ENCODE measurements at regions not wholly inside any gene's neighbourhood (a gene's known extent, or its start where the extent isn't known, plus 50 kb on each side); places are given as distances from the start of the nearest gene placed in this dataset.

DNA sequence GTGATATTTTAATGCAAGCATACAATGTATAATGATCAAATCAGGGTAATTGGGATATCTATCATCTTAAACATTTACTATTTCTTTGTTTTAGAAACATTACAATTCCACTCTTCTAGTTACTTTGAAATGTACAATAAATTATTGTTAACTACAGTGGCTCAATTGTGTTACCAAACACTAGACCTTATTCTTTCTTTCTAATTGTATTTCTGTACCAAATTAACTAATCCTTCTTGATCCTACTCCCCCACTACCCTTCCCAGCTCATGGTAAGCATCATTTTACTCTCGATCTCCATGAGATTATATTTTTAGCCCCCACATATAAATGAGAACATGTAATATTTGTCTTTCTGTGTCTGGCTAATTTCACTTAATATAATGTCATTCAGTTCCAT lies 95.0 kb upstream of the MROH9 start:
- FAIRE-seq, result no peak

DNA sequence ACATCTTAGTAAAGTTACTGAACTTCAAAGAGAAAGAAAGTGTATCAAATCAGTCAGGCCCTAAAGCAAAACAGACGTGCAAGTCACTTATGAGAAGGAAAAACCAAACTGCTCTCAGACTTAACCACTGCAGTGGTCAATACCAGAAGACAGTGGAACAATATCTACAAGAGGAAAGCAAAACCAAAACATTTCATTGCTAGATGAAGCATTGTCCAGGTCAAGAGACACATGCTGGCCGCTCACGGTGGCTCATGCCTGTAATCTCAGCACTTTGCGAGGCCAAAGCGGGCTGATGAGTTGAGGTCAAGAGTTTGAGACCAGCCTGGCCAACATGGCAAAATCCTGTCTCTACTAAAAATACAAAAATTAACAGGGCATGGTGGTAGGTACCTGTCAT lies 82.0 kb upstream of the MROH9 start:
- no peaks in the 10 kb centered on the region for H3K4me1 ChIP-seq (ENCODE audit: control insufficient read depth in 2 of 3, insufficient read depth in 2 of 3, low read depth in 1 of 3, low read length in 3 of 3)
- H3K36me3 ChIP-seq (ENCODE audit: control insufficient read depth in 2 of 3, insufficient read depth in 3 of 3, low read length in 3 of 3), result no peaks in the 10 kb centered on the region
- FAIRE-seq (no peak), DNase-seq (no peak)
- H3K27ac ChIP-seq (ENCODE audit: low read depth in 2 of 2, low read length in 2 of 2), result no peak overlapping the region
- H3K4me3 ChIP-seq (ENCODE audit: low read length in 3 of 3), result no peak overlapping the region
- no peaks in the 10 kb centered on the region for H3K27me3 ChIP-seq (ENCODE audit: control insufficient read depth, insufficient read depth, low read length)
- intact Hi-C loops (cut with DNase I), result no loop called here
- H3K9ac ChIP-seq (ENCODE audit: low read length in 3 of 3), result no peak overlapping the region
- H3K9me3 ChIP-seq (ENCODE audit: control insufficient read depth in 2 of 3, insufficient read depth in 1 of 3, low read length in 3 of 3), result no peaks in the 10 kb centered on the region
- TF ChIP-seq, protein P1, sequence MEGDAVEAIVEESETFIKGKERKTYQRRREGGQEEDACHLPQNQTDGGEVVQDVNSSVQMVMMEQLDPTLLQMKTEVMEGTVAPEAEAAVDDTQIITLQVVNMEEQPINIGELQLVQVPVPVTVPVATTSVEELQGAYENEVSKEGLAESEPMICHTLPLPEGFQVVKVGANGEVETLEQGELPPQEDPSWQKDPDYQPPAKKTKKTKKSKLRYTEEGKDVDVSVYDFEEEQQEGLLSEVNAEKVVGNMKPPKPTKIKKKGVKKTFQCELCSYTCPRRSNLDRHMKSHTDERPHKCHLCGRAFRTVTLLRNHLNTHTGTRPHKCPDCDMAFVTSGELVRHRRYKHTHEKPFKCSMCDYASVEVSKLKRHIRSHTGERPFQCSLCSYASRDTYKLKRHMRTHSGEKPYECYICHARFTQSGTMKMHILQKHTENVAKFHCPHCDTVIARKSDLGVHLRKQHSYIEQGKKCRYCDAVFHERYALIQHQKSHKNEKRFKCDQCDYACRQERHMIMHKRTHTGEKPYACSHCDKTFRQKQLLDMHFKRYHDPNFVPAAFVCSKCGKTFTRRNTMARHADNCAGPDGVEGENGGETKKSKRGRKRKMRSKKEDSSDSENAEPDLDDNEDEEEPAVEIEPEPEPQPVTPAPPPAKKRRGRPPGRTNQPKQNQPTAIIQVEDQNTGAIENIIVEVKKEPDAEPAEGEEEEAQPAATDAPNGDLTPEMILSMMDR (IDR thresholded peaks at IDR 0.05; ENCODE audit: borderline replicate concordance, extremely low read depth, insufficient read depth), result no peak

More for the DNA sequence above, 95.0 kb upstream of the MROH9 start:
- no peaks in the 10 kb centered on the region for H3K4me1 ChIP-seq (ENCODE audit: control insufficient read depth in 2 of 3, insufficient read depth in 2 of 3, low read depth in 1 of 3, low read length in 3 of 3)
- H3K4me3 ChIP-seq (ENCODE audit: low read length in 3 of 3), result no peak overlapping the region
- H3K27me3 ChIP-seq (ENCODE audit: control insufficient read depth, insufficient read depth, low read length), result no peaks in the 10 kb centered on the region
- no peak overlapping the region for H3K27ac ChIP-seq (ENCODE audit: low read depth in 2 of 2, low read length in 2 of 2)
- TF ChIP-seq, protein P1 (IDR thresholded peaks at IDR 0.05; ENCODE audit: borderline replicate concordance, extremely low read depth, insufficient read depth), result no peak
- DNase-seq, result no peak
- no peak overlapping the region for H3K9ac ChIP-seq (ENCODE audit: low read length in 3 of 3)
- no peaks in the 10 kb centered on the region for H3K36me3 ChIP-seq (ENCODE audit: control insufficient read depth in 2 of 3, insufficient read depth in 3 of 3, low read length in 3 of 3)
- H3K9me3 ChIP-seq (ENCODE audit: control insufficient read depth in 2 of 3, insufficient read depth in 1 of 3, low read length in 3 of 3), result no peaks in the 10 kb centered on the region
- intact Hi-C loops (cut with DNase I), result no loop called here

DNA sequence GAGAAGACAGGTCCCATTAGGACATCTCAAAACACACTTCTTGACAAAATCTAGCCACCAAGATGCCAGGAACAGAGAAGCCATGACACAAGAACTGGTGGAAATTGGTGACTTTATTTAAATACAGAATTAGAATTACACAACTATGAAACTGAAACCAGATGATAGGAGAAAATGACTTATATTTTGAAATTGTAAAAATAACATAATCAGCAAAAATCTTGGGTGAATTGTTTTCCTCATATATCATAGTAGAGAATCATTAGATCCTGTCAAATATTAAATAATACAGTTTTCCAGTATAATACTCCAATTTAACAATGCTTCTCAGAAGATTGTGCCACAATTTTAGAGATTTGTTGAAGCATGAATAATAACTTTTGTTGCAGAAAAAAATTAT lies 81.5 kb upstream of the MROH9 start:
- Histone ChIP-seq H3K4me1 (ENCODE audit: control insufficient read depth in 2 of 3, insufficient read depth in 2 of 3, low read depth in 1 of 3, low read length in 3 of 3) (no peaks in the 10 kb centered on the region), H3K4me3 (ENCODE audit: low read length in 3 of 3) (no peak overlapping the region), H3K9ac (ENCODE audit: low read length in 3 of 3) (no peak overlapping the region), H3K9me3 (ENCODE audit: control insufficient read depth in 2 of 3, insufficient read depth in 1 of 3, low read length in 3 of 3) (no peaks in the 10 kb centered on the region), H3K27ac (ENCODE audit: low read depth in 2 of 2, low read length in 2 of 2) (no peak overlapping the region), H3K36me3 (ENCODE audit: control insufficient read depth in 2 of 3, insufficient read depth in 3 of 3, low read length in 3 of 3) (no peaks in the 10 kb centered on the region), H3K27me3 (ENCODE audit: control insufficient read depth, insufficient read depth, low read length) (no peaks in the 10 kb centered on the region)
- TF ChIP-seq, protein P1 (IDR thresholded peaks at IDR 0.05; ENCODE audit: borderline replicate concordance, extremely low read depth, insufficient read depth), result no peak
- FAIRE-seq, result no peak
- no peak for DNase-seq
- intact Hi-C loops (cut with DNase I), result no loop called here

DNA sequence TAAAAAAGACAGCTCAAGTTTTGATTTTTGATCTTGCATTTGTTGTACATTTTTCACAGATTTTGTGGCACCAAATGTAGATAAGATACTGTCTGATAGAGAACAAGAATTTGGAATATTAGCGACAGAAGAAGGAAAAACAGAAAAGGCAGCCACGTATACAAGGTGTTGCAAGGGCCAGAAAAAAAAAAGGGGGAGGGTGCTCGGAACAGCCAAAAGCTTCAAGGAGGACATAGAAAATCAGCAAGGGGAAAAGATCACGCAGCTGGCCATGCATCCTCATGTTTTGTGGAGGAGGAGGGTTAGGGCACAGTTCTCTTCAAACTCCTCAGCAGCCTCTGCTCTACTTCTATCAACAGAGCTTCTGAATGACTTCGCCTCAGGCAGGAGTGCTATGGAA lies 80.7 kb upstream of the MROH9 start:
- H3K9me3 ChIP-seq (ENCODE audit: control insufficient read depth in 2 of 3, insufficient read depth in 1 of 3, low read length in 3 of 3), result no peaks in the 10 kb centered on the region
- H3K4me3 ChIP-seq (ENCODE audit: low read length in 3 of 3), result no peak overlapping the region
- H3K27me3 ChIP-seq (ENCODE audit: control insufficient read depth, insufficient read depth, low read length), result no peaks in the 10 kb centered on the region
- DNase-seq, result no peak
- H3K9ac ChIP-seq (ENCODE audit: low read length in 3 of 3), result no peak overlapping the region
- no peaks in the 10 kb centered on the region for H3K36me3 ChIP-seq (ENCODE audit: control insufficient read depth in 2 of 3, insufficient read depth in 3 of 3, low read length in 3 of 3)
- no peak for FAIRE-seq
- intact Hi-C loops (cut with DNase I), result no loop called here
- TF ChIP-seq, protein P1 (IDR thresholded peaks at IDR 0.05; ENCODE audit: borderline replicate concordance, extremely low read depth, insufficient read depth), result no peak
- H3K27ac ChIP-seq (ENCODE audit: low read depth in 2 of 2, low read length in 2 of 2), result no peak overlapping the region
- no peaks in the 10 kb centered on the region for H3K4me1 ChIP-seq (ENCODE audit: control insufficient read depth in 2 of 3, insufficient read depth in 2 of 3, low read depth in 1 of 3, low read length in 3 of 3)

Data from kidney (tissue), 13 donors.